ENCODE measurements at regions not wholly inside any gene's neighbourhood (a gene's known extent, or its start where the extent isn't known, plus 50 kb on each side); places are given as distances from the start of the nearest gene placed in this dataset.

DNA sequence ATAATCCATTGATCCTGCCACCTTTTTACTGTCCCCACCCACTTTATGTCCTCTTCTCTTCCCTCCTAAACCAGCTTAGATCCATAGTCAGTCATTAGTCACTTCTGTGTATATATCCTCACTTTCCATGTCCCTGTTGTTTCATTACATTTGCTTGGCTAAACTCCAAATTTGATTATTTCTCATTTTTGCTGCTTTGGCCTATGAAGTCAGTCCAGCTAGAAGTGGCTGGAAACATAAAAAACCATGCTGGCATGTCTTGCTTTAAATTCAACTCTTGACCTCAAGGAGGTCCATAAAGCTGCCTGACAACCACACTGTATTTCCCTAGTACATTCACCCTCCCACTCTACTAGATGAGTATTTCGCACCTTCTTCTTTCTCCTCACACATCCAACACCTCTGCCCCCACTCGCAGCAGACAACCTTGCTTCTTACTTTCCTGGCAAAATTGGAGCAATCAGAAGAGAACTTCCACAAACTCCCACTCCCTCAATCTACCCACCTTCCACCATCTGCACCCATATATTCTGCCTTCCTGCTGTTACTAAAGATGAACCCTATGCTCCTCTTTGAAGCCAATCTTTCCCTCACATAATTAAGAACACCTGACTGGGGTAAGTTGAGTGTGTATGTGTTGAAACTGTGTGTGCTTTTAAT lies 72.1 kb downstream of the ZNF648 start:
- no peaks in the 10 kb centered on the region for H3K4me1 ChIP-seq (ENCODE audit: control insufficient read depth in 1 of 2, insufficient read depth in 2 of 2, low read length in 2 of 2)
- ATAC-seq: no peak
- TF ChIP-seq ZFX (IDR thresholded peaks at IDR 0.05) (no peak), RAD21 (IDR thresholded peaks at IDR 0.05; ENCODE audit: low read depth) (no peak), ELF1 (IDR thresholded peaks at IDR 0.05; ENCODE audit: borderline replicate concordance, low read depth) (no peak), POLR2AphosphoS5 (IDR thresholded peaks at IDR 0.05; ENCODE audit: low read depth, low read length) (no peak), EZH2phosphoT487 (IDR thresholded peaks at IDR 0.05; ENCODE audit: borderline replicate concordance) (no peak), ZNF274 (IDR thresholded peaks at IDR 0.05; ENCODE audit: low read depth, low read length) (no peak), SP1 (IDR thresholded peaks at IDR 0.05; ENCODE audit: low read depth) (no peak), SIN3A (IDR thresholded peaks at IDR 0.05; ENCODE audit: low read depth) (no peak), EZH2 (IDR thresholded peaks at IDR 0.05) (no peak)
- TF ChIP-seq, protein P1, sequence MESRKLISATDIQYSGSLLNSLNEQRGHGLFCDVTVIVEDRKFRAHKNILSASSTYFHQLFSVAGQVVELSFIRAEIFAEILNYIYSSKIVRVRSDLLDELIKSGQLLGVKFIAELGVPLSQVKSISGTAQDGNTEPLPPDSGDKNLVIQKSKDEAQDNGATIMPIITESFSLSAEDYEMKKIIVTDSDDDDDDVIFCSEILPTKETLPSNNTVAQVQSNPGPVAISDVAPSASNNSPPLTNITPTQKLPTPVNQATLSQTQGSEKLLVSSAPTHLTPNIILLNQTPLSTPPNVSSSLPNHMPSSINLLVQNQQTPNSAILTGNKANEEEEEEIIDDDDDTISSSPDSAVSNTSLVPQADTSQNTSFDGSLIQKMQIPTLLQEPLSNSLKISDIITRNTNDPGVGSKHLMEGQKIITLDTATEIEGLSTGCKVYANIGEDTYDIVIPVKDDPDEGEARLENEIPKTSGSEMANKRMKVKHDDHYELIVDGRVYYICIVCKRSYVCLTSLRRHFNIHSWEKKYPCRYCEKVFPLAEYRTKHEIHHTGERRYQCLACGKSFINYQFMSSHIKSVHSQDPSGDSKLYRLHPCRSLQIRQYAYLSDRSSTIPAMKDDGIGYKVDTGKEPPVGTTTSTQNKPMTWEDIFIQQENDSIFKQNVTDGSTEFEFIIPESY (IDR thresholded peaks at IDR 0.05; ENCODE audit: extremely low read depth, insufficient replicate concordance, low read length): no peak
- BruUV-seq (replicated peaks): no TSS peak
- H3K9ac ChIP-seq (ENCODE audit: low read length): no peak overlapping the region
- no peaks in the 10 kb centered on the region for H3K9me3 ChIP-seq (ENCODE audit: control insufficient read depth in 1 of 2, insufficient read depth in 1 of 2, low read depth in 1 of 2, low read length in 2 of 2)
- H3K27me3 ChIP-seq (ENCODE audit: insufficient read depth, low read length): peaks cover 37% of the 10 kb centered on the region
- H3K4me3 ChIP-seq (replicated peaks in 1 of 2; ENCODE audit: low read depth in 1 of 2, low read length in 2 of 2): no peak overlapping the region
- ChIA-PET RAD21 (ENCODE audit: low non-redundant PET in 1 of 2, low total read pairs in 2 of 2, uncharacterized antibody in 2 of 2, unreplicated experiment in 2 of 2) (no interaction called here), POLR2A (no interaction called here), CTCF (no interaction called here)
- no peaks in the 10 kb centered on the region for H3K9me2 ChIP-seq (ENCODE audit: insufficient read depth)
- H3K36me3 ChIP-seq (ENCODE audit: control insufficient read depth in 1 of 2, insufficient read depth in 2 of 2, low read length in 2 of 2): no peaks in the 10 kb centered on the region
- H2AFZ ChIP-seq (ENCODE audit: low read depth, low read length, poor library complexity, severe bottlenecking): no peak overlapping the region
- H3K27ac ChIP-seq (ENCODE audit: low read depth, low read length): no peak overlapping the region
- no peaks in the 10 kb centered on the region for H4K20me1 ChIP-seq (ENCODE audit: insufficient read depth)
- intact Hi-C loops (cut with micrococcal nuclease): no loop called here
- no peaks in the 10 kb centered on the region for H3K79me2 ChIP-seq (ENCODE audit: insufficient read depth, low read length)
- no peak for DNase-seq (ENCODE audit: low read depth, low spot score)
- H3K4me2 ChIP-seq (ENCODE audit: low read length): no peak overlapping the region
